ENCODE measurements at regions not wholly inside any gene's neighbourhood (a gene's known extent, or its start where the extent isn't known, plus 50 kb on each side); places are given as distances from the start of the nearest gene placed in this dataset.

DNA sequence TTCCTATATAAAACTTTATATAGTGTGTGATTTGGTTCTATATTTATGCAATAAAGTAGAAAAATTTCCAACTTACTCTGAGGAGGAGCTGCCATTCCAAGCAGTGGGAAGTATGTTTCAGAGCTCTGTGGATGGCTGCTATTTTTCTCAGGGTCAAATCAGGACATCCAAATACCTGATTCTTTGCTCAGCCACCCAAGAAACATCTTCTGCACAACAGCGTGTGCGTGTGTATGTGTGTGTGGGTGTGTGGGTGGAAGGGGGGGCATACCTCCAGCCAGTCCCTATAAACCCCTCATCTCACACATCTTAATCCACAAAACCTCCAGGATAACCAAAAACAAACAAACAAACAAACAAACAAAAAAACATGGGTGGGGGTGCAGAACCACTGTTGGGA lies 66.3 kb upstream of the EMX2 start:
- H3K4me1 ChIP-seq = no peaks in the 10 kb centered on the region
- no peak overlapping the region for H3K4me3 ChIP-seq
- WGBS, 3 donors = 84 to 97% (median 91%) methylated on average over 2 of the region's 2 CpGs
- no peaks in the 10 kb centered on the region for H3K36me3 ChIP-seq (ENCODE audit: insufficient read depth in 1 of 2, low read depth in 1 of 2)
- ATAC-seq = peak in 1 of 4 donors; percentile 15
- H3K9me3 ChIP-seq = no peaks in the 10 kb centered on the region
- H3K27me3 ChIP-seq (ENCODE audit: insufficient read depth in 3 of 3, low read length in 2 of 3) = peaks cover 0 to 8% (median 0%) of the 10 kb centered on the region in 3 donors
- no peak for DNase-seq
- TF ChIP-seq, protein P1, sequence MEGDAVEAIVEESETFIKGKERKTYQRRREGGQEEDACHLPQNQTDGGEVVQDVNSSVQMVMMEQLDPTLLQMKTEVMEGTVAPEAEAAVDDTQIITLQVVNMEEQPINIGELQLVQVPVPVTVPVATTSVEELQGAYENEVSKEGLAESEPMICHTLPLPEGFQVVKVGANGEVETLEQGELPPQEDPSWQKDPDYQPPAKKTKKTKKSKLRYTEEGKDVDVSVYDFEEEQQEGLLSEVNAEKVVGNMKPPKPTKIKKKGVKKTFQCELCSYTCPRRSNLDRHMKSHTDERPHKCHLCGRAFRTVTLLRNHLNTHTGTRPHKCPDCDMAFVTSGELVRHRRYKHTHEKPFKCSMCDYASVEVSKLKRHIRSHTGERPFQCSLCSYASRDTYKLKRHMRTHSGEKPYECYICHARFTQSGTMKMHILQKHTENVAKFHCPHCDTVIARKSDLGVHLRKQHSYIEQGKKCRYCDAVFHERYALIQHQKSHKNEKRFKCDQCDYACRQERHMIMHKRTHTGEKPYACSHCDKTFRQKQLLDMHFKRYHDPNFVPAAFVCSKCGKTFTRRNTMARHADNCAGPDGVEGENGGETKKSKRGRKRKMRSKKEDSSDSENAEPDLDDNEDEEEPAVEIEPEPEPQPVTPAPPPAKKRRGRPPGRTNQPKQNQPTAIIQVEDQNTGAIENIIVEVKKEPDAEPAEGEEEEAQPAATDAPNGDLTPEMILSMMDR (IDR thresholded peaks at IDR 0.05) = no peak
- intact Hi-C loops (cut with DNase I) = no loop called here
- no peak overlapping the region for H3K27ac ChIP-seq

DNA sequence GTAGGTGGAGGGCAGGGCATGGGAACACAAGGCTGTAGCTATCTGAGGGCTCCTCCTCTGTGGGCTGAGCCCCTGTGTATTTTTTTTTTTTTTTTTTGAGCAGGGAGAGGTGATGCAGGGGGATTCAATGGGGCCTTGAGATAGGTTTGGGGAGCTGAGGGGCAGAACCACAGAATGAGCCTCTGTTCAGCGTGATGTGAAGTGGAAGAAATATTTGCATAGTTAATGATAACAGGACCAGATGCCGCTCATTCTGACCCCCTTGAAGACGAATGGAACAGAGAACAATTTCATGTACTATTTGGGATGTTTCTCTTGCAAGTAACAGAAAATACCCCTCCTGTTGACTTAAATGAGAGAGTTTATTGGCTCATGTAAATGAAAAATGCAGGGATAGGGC lies 69.7 kb upstream of the EMX2 start:
- intact Hi-C loops (cut with DNase I) = no loop called here
- H3K4me1 ChIP-seq = no peaks in the 10 kb centered on the region
- no peak overlapping the region for H3K4me3 ChIP-seq
- H3K36me3 ChIP-seq (ENCODE audit: insufficient read depth in 1 of 2, low read depth in 1 of 2) = no peaks in the 10 kb centered on the region
- no peaks in the 10 kb centered on the region for H3K9me3 ChIP-seq
- no peak for DNase-seq
- ATAC-seq = no peak
- no peak overlapping the region for H3K27ac ChIP-seq
- TF ChIP-seq, protein P1 (IDR thresholded peaks at IDR 0.05) = no peak
- H3K27me3 ChIP-seq (ENCODE audit: insufficient read depth in 3 of 3, low read length in 2 of 3) = peaks cover 0 to 9% (median 0%) of the 10 kb centered on the region in 3 donors
- 87 to 89% (median 89%) methylated on average over 3 of the region's 3 CpGs for WGBS, 3 donors

DNA sequence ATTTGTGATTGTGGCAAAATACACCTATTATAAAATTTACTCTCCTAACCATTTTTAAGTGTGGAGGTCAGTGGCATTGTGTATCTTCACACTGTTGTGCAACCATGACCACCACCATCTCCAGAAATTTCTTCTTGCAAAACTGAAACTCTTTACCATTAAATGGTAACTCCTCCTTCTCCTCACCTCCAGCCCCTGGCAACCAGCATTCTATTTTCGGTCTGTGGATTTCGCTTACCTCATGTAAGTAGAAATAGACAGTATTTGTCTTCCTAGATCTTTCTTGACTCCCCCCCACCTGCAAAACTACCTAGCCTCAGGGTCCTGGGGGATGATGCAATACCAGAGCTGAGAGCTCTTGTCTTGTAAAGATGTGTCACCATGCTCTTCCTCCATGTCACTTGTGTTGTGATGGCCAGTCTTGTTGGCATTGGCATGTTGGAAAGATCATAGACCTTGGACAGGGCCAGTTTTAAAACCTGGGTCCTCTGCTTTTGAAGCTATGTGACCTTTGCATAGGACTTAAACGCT lies 71.1 kb upstream of the EMX2 start:
- 89 to 93% (median 91%) methylated on average over 3 of the region's 3 CpGs for WGBS, 3 donors
- no peak for DNase-seq

DNA sequence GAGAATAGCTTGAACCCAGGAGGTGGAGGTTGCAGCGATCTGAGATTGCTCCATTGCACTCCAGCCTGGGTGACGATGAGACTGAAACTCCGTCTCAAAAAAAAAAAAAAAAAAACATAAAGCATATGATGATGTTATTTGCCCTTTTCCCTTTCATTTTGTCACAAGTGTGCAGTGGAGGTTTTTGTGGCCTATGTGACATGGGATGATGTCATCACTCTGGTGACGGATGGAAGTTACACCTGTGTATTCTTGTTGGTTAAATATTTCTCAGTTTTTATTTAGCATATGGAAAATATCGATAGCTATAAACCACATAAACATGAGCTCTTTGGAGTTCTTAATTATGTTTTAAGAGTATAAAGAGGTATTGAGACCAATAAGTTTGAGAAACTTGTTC lies 71.8 kb upstream of the EMX2 start:
- no peaks in the 10 kb centered on the region for H3K36me3 ChIP-seq (ENCODE audit: insufficient read depth in 1 of 2, low read depth in 1 of 2)
- TF ChIP-seq, protein P1 (IDR thresholded peaks at IDR 0.05) = no peak
- DNase-seq (no peak), ATAC-seq (no peak)
- intact Hi-C loops (cut with DNase I) = no loop called here
- H3K27ac ChIP-seq = no peak overlapping the region
- WGBS, 3 donors = 59 to 76% (median 68%) methylated on average over 4 to 5 of the region's 5 CpGs
- H3K27me3 ChIP-seq (ENCODE audit: insufficient read depth in 3 of 3, low read length in 2 of 3) = peaks cover 0 to 9% (median 0%) of the 10 kb centered on the region in 3 donors
- H3K4me3 ChIP-seq = no peak overlapping the region
- no peaks in the 10 kb centered on the region for H3K4me1 ChIP-seq
- H3K9me3 ChIP-seq = no peaks in the 10 kb centered on the region

More for the DNA sequence above, 71.1 kb upstream of the EMX2 start:
- H3K4me1 ChIP-seq = no peaks in the 10 kb centered on the region
- no peak overlapping the region for H3K27ac ChIP-seq
- TF ChIP-seq, protein P1 (IDR thresholded peaks at IDR 0.05) = no peak
- H3K36me3 ChIP-seq (ENCODE audit: insufficient read depth in 1 of 2, low read depth in 1 of 2) = no peaks in the 10 kb centered on the region
- no peak for ATAC-seq
- H3K4me3 ChIP-seq = no peak overlapping the region
- intact Hi-C loops (cut with DNase I) = no loop called here
- peaks cover 0 to 9% (median 0%) of the 10 kb centered on the region in 3 donors for H3K27me3 ChIP-seq (ENCODE audit: insufficient read depth in 3 of 3, low read length in 2 of 3)
- no peaks in the 10 kb centered on the region for H3K9me3 ChIP-seq

DNA sequence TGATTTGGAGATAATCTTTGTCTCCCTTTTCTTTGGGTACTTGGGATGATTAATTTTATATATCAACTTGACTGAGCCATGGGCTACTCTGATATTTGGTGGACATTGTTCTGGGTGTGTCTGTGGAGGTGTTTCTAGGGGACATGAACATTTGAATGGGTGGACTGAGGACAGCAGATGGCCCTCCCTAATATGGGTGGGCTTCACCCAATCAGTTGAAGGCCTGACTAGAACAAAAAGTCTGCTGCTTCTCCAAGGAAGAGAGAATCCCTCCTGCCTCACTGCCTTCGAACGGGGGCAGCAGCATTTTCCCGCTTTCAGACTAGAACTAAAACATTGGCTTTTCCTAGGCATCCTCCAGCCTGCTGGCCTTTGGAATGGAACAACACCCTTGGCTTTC lies 73.9 kb upstream of the EMX2 start:
- 83 to 100% (median 91%) methylated on average over 3 of the region's 3 CpGs for WGBS, 3 donors
- H3K36me3 ChIP-seq (ENCODE audit: insufficient read depth in 1 of 2, low read depth in 1 of 2) = no peaks in the 10 kb centered on the region
- peaks cover 0 to 9% (median 0%) of the 10 kb centered on the region in 3 donors for H3K27me3 ChIP-seq (ENCODE audit: insufficient read depth in 3 of 3, low read length in 2 of 3)
- H3K27ac ChIP-seq = no peak overlapping the region
- no peak for DNase-seq
- TF ChIP-seq, protein P1 (IDR thresholded peaks at IDR 0.05) = no peak
- ATAC-seq = no peak
- no peaks in the 10 kb centered on the region for H3K4me1 ChIP-seq
- intact Hi-C loops (cut with DNase I) = no loop called here
- H3K9me3 ChIP-seq = no peaks in the 10 kb centered on the region
- no peak overlapping the region for H3K4me3 ChIP-seq
